Left ventricle myocardium inferior (tissue), 1 donor: ENCODE measurements at regions not wholly inside any gene's neighbourhood (a gene's known extent, or its start where the extent isn't known, plus 50 kb on each side); places are given as distances from the start of the nearest gene placed in this dataset.
"Not testable (repeated sequence)": the region's sequence is repeated elsewhere in the genome, so short reads cannot be mapped to it uniquely, and the experiment has no call there.

ENCODE experiments used
- DNase-seq: peaks from one replicate; pipeline ENCODE4 v3.0.0-alpha.2; 2020
- H3K27ac ChIP-seq: fragments of 200-600 bp; replicated peaks from 2 replicates; pipeline ENCODE4 v1.8.0; 2021
- H3K27me3 ChIP-seq: fragments of 200-600 bp; 2 replicates; pipeline ENCODE4 v1.8.0; 2021; ENCODE audit warnings: low read depth
- H3K36me3 ChIP-seq: fragments of 200-600 bp; 2 replicates; pipeline ENCODE4 v1.8.0; 2021
- H3K4me1 ChIP-seq: fragments of 200-600 bp; 2 replicates; pipeline ENCODE4 v1.8.0; 2021
- H3K4me3 ChIP-seq: fragments of 200-600 bp; 2 replicates; pipeline ENCODE4 v1.8.0; 2021; ENCODE audit warnings: mild to moderate bottlenecking, moderate library complexity
- H3K9me3 ChIP-seq: fragments of 200-600 bp; replicated peaks from 2 replicates; pipeline ENCODE4 v1.8.0; 2021
- intact Hi-C: fragments of 100-400 bp; cut with micrococcal nuclease; formaldehyde crosslinking; loops from one replicate; pipeline ENCODE4 v1.11.0; 2022
- TF ChIP-seq, protein P1 (sequence below): fragments of 200-600 bp; IDR thresholded peaks from 2 replicates; pipeline ENCODE4 v1.8.0; 2021; ENCODE audit warnings: antibody characterized with exemption, mild to moderate bottlenecking, borderline replicate concordance
- donor health status: DM: no; HTN: yes; CAD: no; lungs with severe emphysema.

DNA sequence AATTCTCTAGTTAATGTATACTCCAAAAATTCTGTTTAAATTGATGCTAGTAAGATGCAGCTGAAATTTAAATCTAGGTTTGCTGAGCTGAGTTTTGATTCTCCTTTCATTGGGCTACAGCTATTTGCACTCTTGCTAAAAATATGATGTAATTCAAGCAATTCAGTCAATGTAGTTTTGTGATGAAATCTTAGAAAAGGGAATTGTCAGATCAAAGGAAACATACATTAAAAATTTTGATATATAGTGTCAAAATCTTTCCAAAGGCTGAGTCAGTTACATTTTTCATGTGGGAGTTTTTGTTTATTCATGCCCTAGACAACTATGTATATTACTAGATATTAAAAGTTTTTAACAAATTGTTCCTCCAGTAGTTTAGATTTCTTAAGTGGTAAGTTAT, 334.9 kb upstream of the DAB2 start:
- Histone ChIP-seq H3K36me3 (no peaks in the 10 kb centered on the region), H3K27me3 (no peaks in the 10 kb centered on the region), H3K9me3 (peaks cover 8% of the 10 kb centered on the region), H3K27ac (peak overlapping the region; percentile 78), H3K4me1 (no peaks in the 10 kb centered on the region), H3K4me3 (no peak overlapping the region)
- intact Hi-C loops = no loop called here
- TF ChIP-seq, protein P1, sequence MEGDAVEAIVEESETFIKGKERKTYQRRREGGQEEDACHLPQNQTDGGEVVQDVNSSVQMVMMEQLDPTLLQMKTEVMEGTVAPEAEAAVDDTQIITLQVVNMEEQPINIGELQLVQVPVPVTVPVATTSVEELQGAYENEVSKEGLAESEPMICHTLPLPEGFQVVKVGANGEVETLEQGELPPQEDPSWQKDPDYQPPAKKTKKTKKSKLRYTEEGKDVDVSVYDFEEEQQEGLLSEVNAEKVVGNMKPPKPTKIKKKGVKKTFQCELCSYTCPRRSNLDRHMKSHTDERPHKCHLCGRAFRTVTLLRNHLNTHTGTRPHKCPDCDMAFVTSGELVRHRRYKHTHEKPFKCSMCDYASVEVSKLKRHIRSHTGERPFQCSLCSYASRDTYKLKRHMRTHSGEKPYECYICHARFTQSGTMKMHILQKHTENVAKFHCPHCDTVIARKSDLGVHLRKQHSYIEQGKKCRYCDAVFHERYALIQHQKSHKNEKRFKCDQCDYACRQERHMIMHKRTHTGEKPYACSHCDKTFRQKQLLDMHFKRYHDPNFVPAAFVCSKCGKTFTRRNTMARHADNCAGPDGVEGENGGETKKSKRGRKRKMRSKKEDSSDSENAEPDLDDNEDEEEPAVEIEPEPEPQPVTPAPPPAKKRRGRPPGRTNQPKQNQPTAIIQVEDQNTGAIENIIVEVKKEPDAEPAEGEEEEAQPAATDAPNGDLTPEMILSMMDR = no peak
- no peak for DNase-seq

GRCh38 chr5:39758426-39758825, 333.6 kb upstream of the DAB2 start:
- H3K9me3 ChIP-seq = peaks cover 3% of the 10 kb centered on the region
- no peak overlapping the region for H3K27ac ChIP-seq
- DNase-seq = no peak
- intact Hi-C loops = no loop called here
- no peaks in the 10 kb centered on the region for H3K4me1 ChIP-seq
- no peaks in the 10 kb centered on the region for H3K36me3 ChIP-seq
- no peaks in the 10 kb centered on the region for H3K27me3 ChIP-seq
- TF ChIP-seq, protein P1 = no peak
- H3K4me3 ChIP-seq = no peak overlapping the region

- no peaks in the 10 kb centered on the region for H3K4me1 ChIP-seq
Measured at GRCh38 chr5:39757131-39757530, 332.4 kb upstream of the DAB2 start.

GRCh38 chr5:39755986-39756385, 331.2 kb upstream of the DAB2 start:
- no peaks in the 10 kb centered on the region for H3K4me1 ChIP-seq
- no peaks in the 10 kb centered on the region for H3K36me3 ChIP-seq
- TF ChIP-seq, protein P1 = no peak
- intact Hi-C loops = no loop called here
- H3K4me3 ChIP-seq = no peak overlapping the region
- H3K27me3 ChIP-seq = no peaks in the 10 kb centered on the region
- no peak for DNase-seq
- H3K9me3 ChIP-seq = peaks cover 16% of the 10 kb centered on the region
- no peak overlapping the region for H3K27ac ChIP-seq

More at GRCh38 chr5:39757131-39757530, 332.4 kb upstream of the DAB2 start:
- no peak for DNase-seq
- no peaks in the 10 kb centered on the region for H3K27me3 ChIP-seq
- no peak overlapping the region for H3K4me3 ChIP-seq
- H3K27ac ChIP-seq = no peak overlapping the region
- no peaks in the 10 kb centered on the region for H3K36me3 ChIP-seq
- TF ChIP-seq, protein P1 = no peak
- peaks cover 5% of the 10 kb centered on the region for H3K9me3 ChIP-seq
- intact Hi-C loops = no loop called here

GRCh38 chr5:39755452-39755851, 330.7 kb upstream of the DAB2 start:
- TF ChIP-seq, protein P1 = no peak
- no peaks in the 10 kb centered on the region for H3K4me1 ChIP-seq
- no peaks in the 10 kb centered on the region for H3K27me3 ChIP-seq
- no peaks in the 10 kb centered on the region for H3K36me3 ChIP-seq
- peaks cover 22% of the 10 kb centered on the region for H3K9me3 ChIP-seq
- H3K27ac ChIP-seq = no peak overlapping the region
- DNase-seq = no peak
- intact Hi-C loops = no loop called here
- no peak overlapping the region for H3K4me3 ChIP-seq

DNA sequence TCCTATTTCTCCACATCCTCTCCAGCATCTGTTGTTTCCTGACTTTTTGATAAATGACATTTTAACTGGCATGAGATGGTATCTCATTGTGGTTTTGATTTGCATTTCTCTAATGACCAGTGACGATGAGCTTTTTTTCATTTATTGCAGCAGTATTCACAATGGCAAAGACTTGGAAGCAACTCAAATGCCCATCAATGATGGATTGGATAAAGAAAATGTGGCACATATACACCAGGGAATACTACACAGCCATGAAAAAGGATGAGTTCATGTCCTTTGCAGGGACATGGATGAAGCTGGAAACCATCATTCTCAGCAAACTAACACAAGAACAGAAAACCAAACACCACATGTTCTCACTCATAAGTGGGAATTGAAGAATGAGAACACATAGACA, 329.0 kb upstream of the DAB2 start:
- H3K27me3 ChIP-seq, DNase-seq, H3K27ac ChIP-seq, H3K4me1 ChIP-seq, H3K36me3 ChIP-seq, intact Hi-C loops, H3K4me3 ChIP-seq: not testable (repeated sequence)
- H3K9me3 ChIP-seq = peaks cover 33% of the 10 kb centered on the region
